HepG2 (cell line): ENCODE measurements at regions not wholly inside any gene's neighbourhood (a gene's known extent, or its start where the extent isn't known, plus 50 kb on each side); places are given as distances from the start of the nearest gene placed in this dataset.

ENCODE experiments used
- ATAC-seq: fragments of 200-7000 bp; cut with Tn5 transposase; 3 replicates; pipeline ENCODE4 v1.9.1; 2020; ENCODE audit warnings: mild to moderate bottlenecking, moderate library complexity
- BruUV-seq: library from RNA; stranded (reverse); fragments of 400-500 nt; replicated peaks from 2 replicates; lab custom pipeline; 2021; lab: Mats Ljungman, UMichigan
- CTCF ChIA-PET: fragments of 300-600 bp; formaldehyde crosslinking; extraction: SDS; loops from one replicate; lab custom pipeline; 2021; ENCODE audit warnings: low total read pairs, inconsistent platforms, low intra/inter-chr PET ratio; lab: Yijun Ruan, JAX
- POLR2A ChIA-PET: fragments of 350-600 bp; sonication (Branson Sonifier 250); formaldehyde crosslinking; loops from one replicate; lab custom pipeline; 2020; ENCODE audit warnings: antibody characterized with exemption, inconsistent platforms; lab: Yijun Ruan, JAX
- DNase-seq: peaks from one replicate; pipeline ENCODE4 v3.0.0-alpha.2; 2015; ENCODE audit warnings: low spot score
- FAIRE-seq: peaks from 3 replicates; lab custom pipeline; 2011; peaks lifted over from hg19 to GRCh38; lab: Jason Lieb, UNC
- H2AFZ ChIP-seq: one replicate; pipeline ENCODE4 v1.6.1; 2011; ENCODE audit warnings: low read length, inconsistent platforms
- H3K27ac ChIP-seq: fragments of 300-600 bp; 3 replicates; pipeline ENCODE4 v1.8.0; 2011; ENCODE audit warnings: mixed run types, mild to moderate bottlenecking, mixed read lengths, low read length, inconsistent platforms; ENCODE audit not compliant: insufficient read depth; ENCODE audit errors: extremely low read length
- H3K27me3 ChIP-seq, 2 experiments: fragments of 200-600 bp in 1 of 2; 2 replicates in 1 of 2; 3 replicates in 1 of 2; pipeline versions ENCODE4 v1.6.0 to v1.8.0; 2011; ENCODE audit warnings: low read length in 2 of 2, mild to moderate bottlenecking in 2 of 2, moderate library complexity in 2 of 2, inconsistent platforms in 1 of 2; ENCODE audit not compliant: insufficient read depth in 2 of 2, control insufficient read depth in 1 of 2
- H3K36me3 ChIP-seq, 2 experiments: fragments of 200-600 bp in 1 of 2; replicated peaks in 1 of 2; 2 replicates in 1 of 2; 3 replicates in 1 of 2; pipeline versions ENCODE4 v1.5.1 to v1.8.0; 2011; ENCODE audit warnings: low read length in 2 of 2, inconsistent platforms in 1 of 2; ENCODE audit not compliant: insufficient read depth in 2 of 2, control insufficient read depth in 1 of 2
- H3K4me1 ChIP-seq: 2 replicates; pipeline ENCODE4 v1.5.1; 2012; ENCODE audit warnings: low read length, inconsistent platforms; ENCODE audit not compliant: insufficient read depth
- H3K4me2 ChIP-seq: 2 replicates; pipeline ENCODE4 v1.6.0; 2011; ENCODE audit warnings: low read depth, low read length, inconsistent platforms
- H3K4me3 ChIP-seq, 3 experiments: fragments of 200-600 bp in 1 of 3; sonication (generic), shearing (Covaris generic) in 1 of 3; replicated peaks in 1 of 3; 2 replicates each; pipeline ENCODE4 v1.5.1; 2011 to 2016; ENCODE audit warnings: low read length in 3 of 3, inconsistent platforms in 2 of 3, low read depth in 2 of 3, mild to moderate bottlenecking in 2 of 3, control low read depth in 1 of 3, mixed read lengths in 1 of 3; ENCODE audit not compliant: insufficient read depth in 1 of 3
- H3K79me2 ChIP-seq: one replicate; pipeline ENCODE4 v1.6.1; 2011; ENCODE audit warnings: low read length, inconsistent platforms; ENCODE audit not compliant: insufficient read depth
- H3K9ac ChIP-seq: 2 replicates; pipeline ENCODE4 v1.6.0; 2011; ENCODE audit warnings: mild to moderate bottlenecking, low read depth, low read length, inconsistent platforms; ENCODE audit not compliant: insufficient read depth
- H3K9me3 ChIP-seq: 2 replicates; pipeline ENCODE4 v1.5.1; 2012; ENCODE audit warnings: mild to moderate bottlenecking, low read length
- H4K20me1 ChIP-seq: 2 replicates; pipeline ENCODE4 v1.6.0; 2011; ENCODE audit warnings: inconsistent platforms, mild to moderate bottlenecking, low read length, moderate library complexity; ENCODE audit not compliant: insufficient read depth
- BRCA1 ChIP-seq: sonication (generic); formaldehyde crosslinking; IDR thresholded peaks from 2 replicates; pipeline ENCODE4 v1.4.0; 2020; ENCODE audit warnings: missing genetic modification reagents
- JDP2 ChIP-seq: sonication (generic); formaldehyde crosslinking; IDR thresholded peaks from 2 replicates; pipeline ENCODE4 v1.8.1; 2022; ENCODE audit warnings: missing genetic modification reagents, borderline replicate concordance
- KLF16 ChIP-seq, 2 experiments: sonication (generic) in 1 of 2; formaldehyde crosslinking in 1 of 2; IDR thresholded peaks; 2 replicates each; pipeline versions ENCODE4 v1.6.1 to v1.8.0; 2016 to 2023; ENCODE audit warnings: missing genetic modification reagents in 2 of 2, missing compliant biosample characterization in 1 of 2
- SP1 ChIP-seq, 2 experiments: fragments of 450-650 bp in 1 of 2; sonication (generic) in 1 of 2; formaldehyde crosslinking in 1 of 2; IDR thresholded peaks; 2 replicates each; pipeline versions ENCODE4 v1.4.0 to v1.6.1; 2016 to 2020; ENCODE audit warnings: missing genetic modification reagents in 1 of 2
- SP2 ChIP-seq: sonication (generic); formaldehyde crosslinking; IDR thresholded peaks from 2 replicates; pipeline ENCODE4 v1.5.1; 2020; ENCODE audit warnings: mild to moderate bottlenecking, missing genetic modification reagents
- TMF1 ChIP-seq: sonication (generic); formaldehyde crosslinking; IDR thresholded peaks from 2 replicates; pipeline ENCODE4 v1.8.1; 2022; ENCODE audit warnings: low read depth, missing genetic modification reagents
- ZMYM3 ChIP-seq: sonication (generic); formaldehyde crosslinking; IDR thresholded peaks from 2 replicates; pipeline ENCODE4 v1.5.1; 2020; ENCODE audit warnings: mild to moderate bottlenecking, missing genetic modification reagents
- ZNF496 ChIP-seq: sonication (generic); formaldehyde crosslinking; IDR thresholded peaks from 2 replicates; pipeline ENCODE4 v1.8.1; 2023; ENCODE audit warnings: mild to moderate bottlenecking, moderate library complexity, missing genetic modification reagents; ENCODE audit not compliant: insufficient replicate concordance
- ZNF572 ChIP-seq: sonication (generic); formaldehyde crosslinking; IDR thresholded peaks from 2 replicates; pipeline ENCODE4 v1.5.1; 2020; ENCODE audit warnings: mild to moderate bottlenecking, missing genetic modification reagents
- ZNF619 ChIP-seq: sonication (generic); formaldehyde crosslinking; IDR thresholded peaks from 2 replicates; pipeline ENCODE4 v1.4.0; 2020; ENCODE audit warnings: mild to moderate bottlenecking, missing genetic modification reagents
- ZNF678 ChIP-seq: sonication (generic); formaldehyde crosslinking; IDR thresholded peaks from 2 replicates; pipeline ENCODE4 v1.4.0; 2020; ENCODE audit warnings: mild to moderate bottlenecking, missing genetic modification reagents
- ZNF746 ChIP-seq: sonication (generic); formaldehyde crosslinking; IDR thresholded peaks from 2 replicates; pipeline ENCODE4 v1.8.0; 2022; ENCODE audit warnings: mild to moderate bottlenecking, missing genetic modification reagents
- ZNF83 ChIP-seq: sonication (generic); formaldehyde crosslinking; IDR thresholded peaks from 2 replicates; pipeline ENCODE4 v1.4.0; 2020; ENCODE audit warnings: missing genetic modification reagents, mild to moderate bottlenecking, borderline replicate concordance
- WGBS: methylation state at CpG from one replicate; pipeline ENCODE4 v1.1.6; 2017; ENCODE audit warnings: low lambda C conversion rate; 5-methylcytosine and 5-hydroxymethylcytosine counted together
- in situ Hi-C: cut with HindIII; loops from 2 replicates; pipeline ENCODE4 v1.10.0; 2017; ENCODE audit warnings: low pct_unique_long_range_greater_than_20kb; ENCODE audit not compliant: extremely low pct_ligation_motif_present
- intact Hi-C: fragments of 100-400 bp; cut with micrococcal nuclease; formaldehyde crosslinking; loops from one replicate; pipeline ENCODE4 v1.10.0; 2022; ENCODE audit not compliant: unreplicated experiment
- TF ChIP-seq, protein P1 (sequence below): sonication (generic); formaldehyde crosslinking; IDR thresholded peaks from 2 replicates; pipeline ENCODE4 v1.4.0; 2020; ENCODE audit warnings: missing genetic modification reagents, mild to moderate bottlenecking, borderline replicate concordance
- TF ChIP-seq, protein P2 (sequence below): sonication (generic); formaldehyde crosslinking; IDR thresholded peaks from 2 replicates; pipeline ENCODE4 v1.4.0; 2020; ENCODE audit warnings: missing genetic modification reagents, borderline replicate concordance
- TF ChIP-seq, protein P3 (sequence below): sonication (generic); formaldehyde crosslinking; IDR thresholded peaks from 2 replicates; pipeline ENCODE4 v1.8.0; 2022; ENCODE audit warnings: missing genetic modification reagents, mild to moderate bottlenecking, borderline replicate concordance
- TF ChIP-seq, protein P4 (sequence below): IDR thresholded peaks from 2 replicates; pipeline ENCODE4 v1.6.1; 2018; ENCODE audit warnings: missing genetic modification reagents, mild to moderate bottlenecking, missing compliant biosample characterization

DNA sequence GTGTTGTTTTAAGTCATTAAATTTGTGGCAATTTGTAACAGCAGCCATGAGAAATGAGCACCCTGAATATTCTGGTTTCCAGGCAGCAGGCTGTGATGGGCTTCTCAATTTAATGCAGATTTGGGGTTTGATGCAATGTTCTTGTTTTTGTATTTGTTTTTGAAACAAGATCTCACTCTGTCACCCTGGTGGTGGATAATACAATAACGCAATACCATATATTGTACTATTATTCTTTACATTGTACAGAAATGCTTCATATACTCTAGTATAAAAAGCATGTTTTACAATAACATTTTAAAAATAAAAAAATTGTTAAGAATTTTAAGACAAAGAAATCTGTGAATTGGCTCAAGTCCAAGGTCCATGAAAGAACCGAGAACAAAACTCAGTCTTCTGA, 129.1 kb downstream of the USP46 start:
- Histone ChIP-seq H3K4me3 (no peak overlapping the region), H3K36me3 (no peaks in the 10 kb centered on the region), H3K9ac (no peak overlapping the region), H2AFZ (no peak overlapping the region), H3K4me2 (no peak overlapping the region), H3K4me1 (no peaks in the 10 kb centered on the region), H3K79me2 (no peaks in the 10 kb centered on the region), H3K27ac (no peak overlapping the region), H3K27me3 (no peaks in the 10 kb centered on the region; a peak in 1 of 5 replicates), H4K20me1 (no peaks in the 10 kb centered on the region), H3K9me3 (no peaks in the 10 kb centered on the region)
- DNase-seq (no peak), ATAC-seq (no peak), FAIRE-seq (no peak)
- BruUV-seq: no TSS peak
- intact Hi-C loops: no loop called here
- in situ Hi-C loops: no loop called here
- ChIA-PET CTCF (no interaction called here), POLR2A (no interaction called here)
- 45% methylated on average over 2 of the region's 2 CpGs for WGBS
- no peak for TF ChIP-seq TMF1 (CRISPR knock-in tag)
- no peak for TF ChIP-seq ZNF678
- no peak for TF ChIP-seq ZNF619 (CRISPR knock-in tag)
- TF ChIP-seq ZNF746 (CRISPR knock-in tag): no peak
- TF ChIP-seq, protein P1, sequence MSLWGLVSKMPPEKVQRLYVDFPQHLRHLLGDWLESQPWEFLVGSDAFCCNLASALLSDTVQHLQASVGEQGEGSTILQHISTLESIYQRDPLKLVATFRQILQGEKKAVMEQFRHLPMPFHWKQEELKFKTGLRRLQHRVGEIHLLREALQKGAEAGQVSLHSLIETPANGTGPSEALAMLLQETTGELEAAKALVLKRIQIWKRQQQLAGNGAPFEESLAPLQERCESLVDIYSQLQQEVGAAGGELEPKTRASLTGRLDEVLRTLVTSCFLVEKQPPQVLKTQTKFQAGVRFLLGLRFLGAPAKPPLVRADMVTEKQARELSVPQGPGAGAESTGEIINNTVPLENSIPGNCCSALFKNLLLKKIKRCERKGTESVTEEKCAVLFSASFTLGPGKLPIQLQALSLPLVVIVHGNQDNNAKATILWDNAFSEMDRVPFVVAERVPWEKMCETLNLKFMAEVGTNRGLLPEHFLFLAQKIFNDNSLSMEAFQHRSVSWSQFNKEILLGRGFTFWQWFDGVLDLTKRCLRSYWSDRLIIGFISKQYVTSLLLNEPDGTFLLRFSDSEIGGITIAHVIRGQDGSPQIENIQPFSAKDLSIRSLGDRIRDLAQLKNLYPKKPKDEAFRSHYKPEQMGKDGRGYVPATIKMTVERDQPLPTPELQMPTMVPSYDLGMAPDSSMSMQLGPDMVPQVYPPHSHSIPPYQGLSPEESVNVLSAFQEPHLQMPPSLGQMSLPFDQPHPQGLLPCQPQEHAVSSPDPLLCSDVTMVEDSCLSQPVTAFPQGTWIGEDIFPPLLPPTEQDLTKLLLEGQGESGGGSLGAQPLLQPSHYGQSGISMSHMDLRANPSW (CRISPR knock-in tag): no peak
- TF ChIP-seq, protein P2, sequence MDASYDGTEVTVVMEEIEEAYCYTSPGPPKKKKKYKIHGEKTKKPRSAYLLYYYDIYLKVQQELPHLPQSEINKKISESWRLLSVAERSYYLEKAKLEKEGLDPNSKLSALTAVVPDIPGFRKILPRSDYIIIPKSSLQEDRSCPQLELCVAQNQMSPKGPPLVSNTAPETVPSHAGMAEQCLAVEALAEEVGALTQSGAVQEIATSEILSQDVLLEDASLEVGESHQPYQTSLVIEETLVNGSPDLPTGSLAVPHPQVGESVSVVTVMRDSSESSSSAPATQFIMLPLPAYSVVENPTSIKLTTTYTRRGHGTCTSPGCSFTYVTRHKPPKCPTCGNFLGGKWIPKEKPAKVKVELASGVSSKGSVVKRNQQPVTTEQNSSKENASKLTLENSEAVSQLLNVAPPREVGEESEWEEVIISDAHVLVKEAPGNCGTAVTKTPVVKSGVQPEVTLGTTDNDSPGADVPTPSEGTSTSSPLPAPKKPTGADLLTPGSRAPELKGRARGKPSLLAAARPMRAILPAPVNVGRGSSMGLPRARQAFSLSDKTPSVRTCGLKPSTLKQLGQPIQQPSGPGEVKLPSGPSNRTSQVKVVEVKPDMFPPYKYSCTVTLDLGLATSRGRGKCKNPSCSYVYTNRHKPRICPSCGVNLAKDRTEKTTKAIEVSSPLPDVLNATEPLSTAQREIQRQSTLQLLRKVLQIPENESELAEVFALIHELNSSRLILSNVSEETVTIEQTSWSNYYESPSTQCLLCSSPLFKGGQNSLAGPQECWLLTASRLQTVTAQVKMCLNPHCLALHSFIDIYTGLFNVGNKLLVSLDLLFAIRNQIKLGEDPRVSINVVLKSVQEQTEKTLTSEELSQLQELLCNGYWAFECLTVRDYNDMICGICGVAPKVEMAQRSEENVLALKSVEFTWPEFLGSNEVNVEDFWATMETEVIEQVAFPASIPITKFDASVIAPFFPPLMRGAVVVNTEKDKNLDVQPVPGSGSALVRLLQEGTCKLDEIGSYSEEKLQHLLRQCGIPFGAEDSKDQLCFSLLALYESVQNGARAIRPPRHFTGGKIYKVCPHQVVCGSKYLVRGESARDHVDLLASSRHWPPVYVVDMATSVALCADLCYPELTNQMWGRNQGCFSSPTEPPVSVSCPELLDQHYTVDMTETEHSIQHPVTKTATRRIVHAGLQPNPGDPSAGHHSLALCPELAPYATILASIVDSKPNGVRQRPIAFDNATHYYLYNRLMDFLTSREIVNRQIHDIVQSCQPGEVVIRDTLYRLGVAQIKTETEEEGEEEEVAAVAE: no peak
- TF ChIP-seq KLF16 (CRISPR knock-in tag; IDR thresholded peaks at IDR 0.05): no peak
- TF ChIP-seq ZMYM3: no peak
- TF ChIP-seq, protein P3, sequence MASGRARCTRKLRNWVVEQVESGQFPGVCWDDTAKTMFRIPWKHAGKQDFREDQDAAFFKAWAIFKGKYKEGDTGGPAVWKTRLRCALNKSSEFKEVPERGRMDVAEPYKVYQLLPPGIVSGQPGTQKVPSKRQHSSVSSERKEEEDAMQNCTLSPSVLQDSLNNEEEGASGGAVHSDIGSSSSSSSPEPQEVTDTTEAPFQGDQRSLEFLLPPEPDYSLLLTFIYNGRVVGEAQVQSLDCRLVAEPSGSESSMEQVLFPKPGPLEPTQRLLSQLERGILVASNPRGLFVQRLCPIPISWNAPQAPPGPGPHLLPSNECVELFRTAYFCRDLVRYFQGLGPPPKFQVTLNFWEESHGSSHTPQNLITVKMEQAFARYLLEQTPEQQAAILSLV (CRISPR knock-in tag): no peak
- TF ChIP-seq ZNF496 (CRISPR knock-in tag): no peak
- TF ChIP-seq, protein P4, sequence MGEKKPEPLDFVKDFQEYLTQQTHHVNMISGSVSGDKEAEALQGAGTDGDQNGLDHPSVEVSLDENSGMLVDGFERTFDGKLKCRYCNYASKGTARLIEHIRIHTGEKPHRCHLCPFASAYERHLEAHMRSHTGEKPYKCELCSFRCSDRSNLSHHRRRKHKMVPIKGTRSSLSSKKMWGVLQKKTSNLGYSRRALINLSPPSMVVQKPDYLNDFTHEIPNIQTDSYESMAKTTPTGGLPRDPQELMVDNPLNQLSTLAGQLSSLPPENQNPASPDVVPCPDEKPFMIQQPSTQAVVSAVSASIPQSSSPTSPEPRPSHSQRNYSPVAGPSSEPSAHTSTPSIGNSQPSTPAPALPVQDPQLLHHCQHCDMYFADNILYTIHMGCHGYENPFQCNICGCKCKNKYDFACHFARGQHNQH (CRISPR knock-in tag): no peak
- no peak for TF ChIP-seq JDP2
- TF ChIP-seq SP2 (CRISPR knock-in tag): no peak
- TF ChIP-seq ZNF572: no peak
- no peak for TF ChIP-seq SP1 (IDR thresholded peaks at IDR 0.05)
- no peak for TF ChIP-seq SP1 (CRISPR knock-in tag; IDR thresholded peaks at IDR 0.05)
- TF ChIP-seq BRCA1 (CRISPR knock-in tag): no peak
- TF ChIP-seq ZNF83 (CRISPR knock-in tag): no peak
